Uterus (tissue), 2 donors: ENCODE measurements at regions not wholly inside any gene's neighbourhood (a gene's known extent, or its start where the extent isn't known, plus 50 kb on each side); places are given as distances from the start of the nearest gene placed in this dataset.

Experiments used
- POLR2A ChIP-seq, 2 donors: fragments of 450-650 bp; IDR thresholded peaks; one replicate each; pipeline ENCODE4 v1.6.1; 2016; ENCODE audit warnings: antibody characterized with exemption in 2 of 2, mild to moderate bottlenecking in 1 of 2, moderate library complexity in 1 of 2
- TF ChIP-seq, protein P1 (sequence below), 4 experiments: fragments of 200-600 bp in 2 of 4; fragments of 450-650 bp in 2 of 4; sonication (generic) in 2 of 4; IDR thresholded peaks; one replicate each; pipeline ENCODE4 v1.5.1; 2016 to 2019; ENCODE audit warnings: antibody characterized with exemption in 4 of 4, mild to moderate bottlenecking in 2 of 4, moderate library complexity in 1 of 4

DNA sequence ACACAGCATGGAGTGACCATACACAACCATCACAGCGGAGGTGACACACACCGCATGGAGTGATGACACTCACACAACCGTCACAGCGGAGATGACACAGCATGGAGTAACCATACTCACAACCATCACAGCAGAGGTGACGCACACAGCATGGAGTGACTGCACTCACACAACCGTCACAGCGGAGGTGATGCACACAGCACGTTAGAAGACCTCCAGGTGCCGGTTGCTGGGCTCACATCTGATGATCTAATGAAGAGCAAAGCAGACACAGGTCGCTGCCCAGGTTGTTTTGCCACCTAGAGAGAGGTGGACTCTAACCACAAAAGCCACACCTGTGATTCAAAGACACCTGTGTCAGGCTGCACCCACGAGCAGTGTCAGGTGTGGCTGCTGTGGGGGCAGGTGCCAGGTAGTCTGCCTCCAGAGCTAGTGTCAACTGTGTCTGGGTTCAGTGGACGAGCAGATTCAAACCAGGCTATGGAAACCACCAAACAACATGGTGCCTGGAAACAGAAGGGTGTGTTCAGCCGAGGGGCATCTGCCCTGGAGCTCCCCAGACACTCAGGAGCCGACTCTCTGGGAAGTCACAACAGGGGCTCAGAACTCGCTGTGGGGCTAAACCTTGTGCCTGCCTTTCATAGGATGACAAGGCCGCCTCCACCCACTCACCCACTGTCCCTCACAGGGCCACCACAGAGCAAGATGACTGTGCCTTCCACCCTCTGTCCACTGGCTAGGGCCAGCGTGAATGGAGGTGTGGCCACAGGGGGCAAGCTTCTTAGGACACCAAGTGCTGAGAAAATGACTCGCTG lies 608.2 kb downstream of the TBC1D22A start:
- TF ChIP-seq, protein P1, sequence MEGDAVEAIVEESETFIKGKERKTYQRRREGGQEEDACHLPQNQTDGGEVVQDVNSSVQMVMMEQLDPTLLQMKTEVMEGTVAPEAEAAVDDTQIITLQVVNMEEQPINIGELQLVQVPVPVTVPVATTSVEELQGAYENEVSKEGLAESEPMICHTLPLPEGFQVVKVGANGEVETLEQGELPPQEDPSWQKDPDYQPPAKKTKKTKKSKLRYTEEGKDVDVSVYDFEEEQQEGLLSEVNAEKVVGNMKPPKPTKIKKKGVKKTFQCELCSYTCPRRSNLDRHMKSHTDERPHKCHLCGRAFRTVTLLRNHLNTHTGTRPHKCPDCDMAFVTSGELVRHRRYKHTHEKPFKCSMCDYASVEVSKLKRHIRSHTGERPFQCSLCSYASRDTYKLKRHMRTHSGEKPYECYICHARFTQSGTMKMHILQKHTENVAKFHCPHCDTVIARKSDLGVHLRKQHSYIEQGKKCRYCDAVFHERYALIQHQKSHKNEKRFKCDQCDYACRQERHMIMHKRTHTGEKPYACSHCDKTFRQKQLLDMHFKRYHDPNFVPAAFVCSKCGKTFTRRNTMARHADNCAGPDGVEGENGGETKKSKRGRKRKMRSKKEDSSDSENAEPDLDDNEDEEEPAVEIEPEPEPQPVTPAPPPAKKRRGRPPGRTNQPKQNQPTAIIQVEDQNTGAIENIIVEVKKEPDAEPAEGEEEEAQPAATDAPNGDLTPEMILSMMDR (IDR thresholded peaks at IDR 0.05), result no peak
- TF ChIP-seq POLR2A (IDR thresholded peaks at IDR 0.05), result no peak
